Naive thymus-derived CD8-positive, alpha-beta T cell (primary cell): ENCODE measurements at regions not wholly inside any gene's neighbourhood (a gene's known extent, or its start where the extent isn't known, plus 50 kb on each side); places are given as distances from the start of the nearest gene placed in this dataset.

Source experiments
- ATAC-seq, 2 donors: fragments of 150-1000 bp; cut with Tn5 transposase in 1 of 2; sonication (Bioruptor Pico), chemical (Tn5 transposase) in 1 of 2; 1 replicate in 1 of 2; 2 replicates in 1 of 2; pipeline ENCODE4 v1.10.0; 2021; ENCODE audit warnings: mild to moderate bottlenecking in 2 of 2, moderate library complexity in 2 of 2
- POLR2A ChIA-PET: fragments of 350-600 bp; sonication (Branson Sonifier 250); formaldehyde crosslinking; loops from one replicate; lab custom pipeline; 2021; ENCODE audit warnings: antibody characterized with exemption; lab: Charles Lee
- DNase-seq, 10 donors: peaks; one replicate each; pipeline versions ENCODE4 v3.0.0 to v3.0.0-alpha.2; 2020 to 2022
- H3K27ac Mint-ChIP-seq, 10 donors: one replicate each; pipeline ENCODE4 v1.8.0; 2020 to 2022; ENCODE audit warnings: mild to moderate bottlenecking in 10 of 10, mixed read lengths in 10 of 10, moderate library complexity in 4 of 10, inconsistent platforms in 1 of 10
- H3K27me3 Mint-ChIP-seq, 5 donors: one replicate each; pipeline ENCODE4 v1.8.0; 2021 to 2022; ENCODE audit warnings: mixed read lengths in 5 of 5
- H3K36me3 Mint-ChIP-seq, 3 donors: one replicate each; pipeline ENCODE4 v1.8.0; 2020 to 2022; ENCODE audit warnings: mixed read lengths in 3 of 3, mild to moderate bottlenecking in 2 of 3, inconsistent platforms in 1 of 3
- H3K4me1 Mint-ChIP-seq, 4 donors: one replicate each; pipeline ENCODE4 v1.8.0; 2021 to 2022; ENCODE audit warnings: mixed read lengths in 4 of 4
- H3K4me3 Mint-ChIP-seq, 10 donors: one replicate each; pipeline ENCODE4 v1.8.0; 2020 to 2022; ENCODE audit warnings: mild to moderate bottlenecking in 10 of 10, mixed read lengths in 10 of 10, moderate library complexity in 6 of 10, inconsistent platforms in 1 of 10
- H3K9me3 Mint-ChIP-seq, 9 donors: one replicate each; pipeline ENCODE4 v1.8.0; 2020 to 2022; ENCODE audit warnings: mixed read lengths in 9 of 9, mild to moderate bottlenecking in 3 of 9, inconsistent platforms in 1 of 9, moderate library complexity in 1 of 9

DNA sequence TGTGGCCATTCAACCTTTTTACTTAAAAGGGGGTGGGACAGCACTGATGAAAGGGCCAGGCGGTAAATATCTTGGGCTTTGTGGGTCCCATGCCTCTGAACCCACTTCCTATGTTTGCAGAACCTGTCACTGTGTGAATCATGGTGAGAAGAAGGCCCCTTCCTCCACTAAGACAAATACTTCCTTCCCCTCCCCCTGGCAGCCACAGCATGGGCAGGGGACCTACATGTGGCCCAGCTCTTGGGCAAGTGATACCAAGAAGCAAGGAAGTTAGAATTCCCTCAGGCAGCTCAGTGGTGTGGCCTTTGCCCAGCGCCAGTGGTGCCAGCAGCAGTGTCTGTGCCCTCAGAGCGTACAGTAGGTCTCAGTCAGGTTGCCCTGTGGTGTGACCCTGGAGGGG lies 168.6 kb downstream of the TRIM33 start:
- ATAC-seq: no peak
- H3K27ac Mint-ChIP-seq: peak overlapping the region; percentile 1 to 98 (median 84)

DNA sequence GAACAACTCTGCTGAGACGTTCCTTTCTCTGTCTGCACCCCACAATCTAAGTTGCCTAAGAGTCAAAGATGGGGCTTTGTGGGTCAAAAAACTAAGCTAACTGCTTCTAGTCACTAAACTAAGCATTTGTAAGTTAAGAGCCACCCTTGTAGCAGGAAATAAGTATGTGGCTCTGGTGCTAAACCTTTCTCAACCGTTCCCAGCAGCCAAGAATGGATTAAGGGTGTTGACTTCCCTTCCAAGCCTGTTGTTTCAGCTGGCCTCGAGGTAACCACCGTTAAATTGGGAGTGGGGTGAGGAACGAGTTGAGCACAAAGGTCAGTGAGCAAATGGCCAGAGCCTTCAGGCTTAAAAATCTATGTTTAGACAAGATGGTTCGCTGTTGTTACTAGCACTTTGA lies 169.1 kb downstream of the TRIM33 start:
- DNase-seq (no peak), ATAC-seq (no peak)
- Mint-ChIP-seq H3K4me3 (peak overlapping the region in 8 of 10 donors; percentile 39 to 85 (median 76)), H3K27ac (peak overlapping the region in 9 of 10 donors; percentile 58 to 98 (median 96)), H3K36me3 (no peaks in the 10 kb centered on the region), H3K27me3 (no peaks in the 10 kb centered on the region), H3K4me1 (peaks cover 28 to 71% (median 65%) of the 10 kb centered on the region in 4 donors), H3K9me3 (peaks cover 0 to 9% (median 0%) of the 10 kb centered on the region in 9 donors)
- POLR2A ChIA-PET: interaction anchor here (0.6 to 1.5 kb wide), 3 partner anchors 170 to 410 kb away, joined by 3 to 9 read pairs (median 6); partner anchors contain the start of gene TRIM33

More for the DNA sequence above, 168.6 kb downstream of the TRIM33 start:
- peak in 5 of 10 donors; percentile 23 to 68 (median 48) for DNase-seq
- no peaks in the 10 kb centered on the region for H3K36me3 Mint-ChIP-seq
- H3K27me3 Mint-ChIP-seq: no peaks in the 10 kb centered on the region
- peaks cover 29 to 75% (median 69%) of the 10 kb centered on the region in 4 donors for H3K4me1 Mint-ChIP-seq
- POLR2A ChIA-PET: interaction anchor here (0.6 to 1.5 kb wide), 2 partner anchors 169 to 410 kb away, joined by 6 to 9 read pairs; partner anchors contain the start of gene TRIM33
- peaks cover 0 to 9% (median 0%) of the 10 kb centered on the region in 9 donors for H3K9me3 Mint-ChIP-seq
- peak overlapping the region; percentile 3 to 85 (median 62) for H3K4me3 Mint-ChIP-seq

DNA sequence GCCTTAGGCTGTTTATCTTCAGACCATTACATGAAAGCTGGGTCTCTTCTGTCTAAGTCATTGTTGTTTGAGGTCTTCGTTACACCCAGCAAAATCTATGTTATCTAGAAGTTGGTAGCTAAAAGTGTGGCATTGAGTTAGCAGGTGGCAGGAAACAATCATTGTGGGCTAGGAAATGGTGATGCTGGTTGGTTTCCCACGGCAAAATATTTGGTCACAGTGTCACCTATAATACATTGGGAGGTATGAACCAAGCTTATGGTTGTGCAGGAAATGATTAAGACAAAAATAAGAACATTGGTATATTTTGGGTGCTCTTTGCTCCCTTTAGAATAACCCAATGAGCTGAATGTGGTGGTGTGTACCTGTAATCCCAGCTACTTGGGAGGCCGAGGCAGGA lies 169.7 kb downstream of the TRIM33 start:
- DNase-seq (peak in 8 of 10 donors; percentile 18 to 87 (median 66)), ATAC-seq (peak; percentile 84 to 91)
- Mint-ChIP-seq H3K36me3 (no peaks in the 10 kb centered on the region), H3K9me3 (peaks cover 0 to 9% (median 0%) of the 10 kb centered on the region in 9 donors), H3K4me3 (peak overlapping the region; percentile 30 to 85 (median 66)), H3K4me1 (peaks cover 25 to 66% (median 60%) of the 10 kb centered on the region in 4 donors), H3K27ac (peak overlapping the region; percentile 73 to 98 (median 96)), H3K27me3 (no peaks in the 10 kb centered on the region)
- POLR2A ChIA-PET: interaction anchor here (1.0 to 1.5 kb wide), 2 partner anchors 170 to 408 kb away, joined by 3 to 9 read pairs; partner anchors contain the start of gene TRIM33

DNA sequence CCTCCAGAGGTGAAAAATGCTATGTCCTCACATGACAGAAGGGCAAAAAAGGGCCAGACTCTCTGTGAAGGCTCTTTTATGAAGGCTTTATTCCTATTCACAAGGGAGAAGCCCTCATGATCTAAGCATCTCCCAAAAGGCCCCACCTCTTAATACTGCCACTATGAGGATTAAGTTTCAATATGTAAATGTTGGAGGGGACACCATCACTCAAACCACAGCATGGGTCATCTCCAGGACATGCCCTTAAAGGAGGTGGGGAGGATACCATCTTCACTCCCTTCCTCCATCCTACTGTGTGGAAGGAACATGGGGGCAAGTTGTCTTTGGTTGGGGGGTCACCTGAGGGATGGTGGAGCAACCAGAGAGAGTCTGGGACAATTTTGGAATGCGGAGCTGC lies 170.1 kb downstream of the TRIM33 start:
- no peaks in the 10 kb centered on the region for H3K27me3 Mint-ChIP-seq
- ATAC-seq: no peak
- peaks cover 0 to 9% (median 0%) of the 10 kb centered on the region in 9 donors for H3K9me3 Mint-ChIP-seq
- H3K4me3 Mint-ChIP-seq: peak overlapping the region in 9 of 10 donors; percentile 30 to 85 (median 72)
- H3K27ac Mint-ChIP-seq: peak overlapping the region; percentile 73 to 98 (median 96)
- DNase-seq: no peak
- H3K36me3 Mint-ChIP-seq: no peaks in the 10 kb centered on the region
- POLR2A ChIA-PET: interaction anchor here (0.5 to 1.5 kb wide), 3 partner anchors 171 to 408 kb away, joined by 3 to 9 read pairs (median 5); partner anchors contain the start of gene TRIM33
- peaks cover 24 to 67% (median 57%) of the 10 kb centered on the region in 4 donors for H3K4me1 Mint-ChIP-seq

DNA sequence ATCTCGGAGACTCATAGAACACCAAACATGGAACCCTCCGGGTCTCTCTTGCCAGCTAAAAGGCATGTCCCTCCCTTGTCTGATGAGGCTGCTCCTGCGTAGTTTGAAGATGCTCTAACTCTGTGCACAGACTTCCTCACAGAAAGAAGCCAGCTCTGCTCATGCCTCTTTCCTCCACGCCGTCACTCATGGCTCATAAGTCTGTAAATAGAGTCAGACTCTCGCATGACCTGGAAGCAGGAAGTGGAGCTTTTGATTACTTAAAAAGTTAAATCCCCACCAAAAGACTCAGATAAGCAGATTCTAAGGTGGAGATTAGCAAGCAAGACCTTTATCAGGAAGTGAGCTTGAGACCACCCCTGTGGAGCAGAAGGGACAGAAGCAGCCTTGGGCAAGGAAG lies 171.6 kb downstream of the TRIM33 start:
- POLR2A ChIA-PET: interaction anchor here (0.9 kb wide), 1 partner anchor 9 kb away, joined by 3 read pairs; no protein-coding TSS in a partner anchor
- H3K36me3 Mint-ChIP-seq: no peaks in the 10 kb centered on the region
- no peaks in the 10 kb centered on the region for H3K27me3 Mint-ChIP-seq
- H3K4me3 Mint-ChIP-seq: peak overlapping the region in 3 of 10 donors; percentile 24 to 35 (median 30)
- ATAC-seq (peak in 1 of 2 donors; percentile 22), DNase-seq (peak in 2 of 10 donors; percentile 33 to 44)
- H3K9me3 Mint-ChIP-seq: peaks cover 0 to 9% (median 0%) of the 10 kb centered on the region in 9 donors
- H3K4me1 Mint-ChIP-seq: peaks cover 31 to 71% (median 63%) of the 10 kb centered on the region in 4 donors
- peak overlapping the region; percentile 27 to 96 (median 88) for H3K27ac Mint-ChIP-seq

DNA sequence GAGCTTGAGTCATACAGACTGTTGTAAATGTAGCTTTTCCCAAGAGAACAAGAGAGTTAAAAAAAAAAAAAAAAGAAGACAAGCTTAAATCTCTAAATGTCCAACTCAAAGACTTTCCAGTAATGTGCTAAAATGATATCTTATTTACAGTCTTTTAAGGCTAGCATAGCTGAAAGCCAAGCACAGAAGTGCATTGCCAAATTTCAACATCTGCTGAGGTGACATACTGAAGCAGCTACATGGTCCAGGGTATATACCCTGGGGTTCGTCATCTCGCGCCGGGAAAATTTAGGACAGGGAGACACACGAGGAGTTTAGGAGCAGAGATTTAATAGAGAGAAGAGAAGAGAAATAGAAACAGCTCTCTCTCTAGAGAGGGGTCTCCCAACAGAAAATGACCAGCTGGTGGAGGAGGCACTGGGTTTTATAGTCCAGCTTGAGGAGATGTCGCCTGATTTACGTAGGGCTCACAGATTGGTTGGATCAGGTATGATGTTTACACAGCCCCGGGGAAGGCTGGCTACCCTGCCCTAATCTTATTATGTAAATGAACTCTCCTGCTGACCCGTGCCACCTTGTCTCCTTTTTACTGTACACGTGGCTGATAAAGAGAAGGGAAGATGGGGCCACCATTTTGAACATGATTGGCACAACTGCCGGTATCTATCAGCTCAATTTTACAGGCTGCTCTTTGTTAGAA lies 172.7 kb downstream of the TRIM33 start:
- Mint-ChIP-seq H3K4me1 (peaks cover 36 to 77% (median 72%) of the 10 kb centered on the region in 4 donors), H3K27ac (peak overlapping the region in 7 of 10 donors; percentile 27 to 93 (median 44)), H3K9me3 (peaks cover 0 to 9% (median 0%) of the 10 kb centered on the region in 9 donors), H3K27me3 (no peaks in the 10 kb centered on the region), H3K4me3 (no peak overlapping the region), H3K36me3 (no peaks in the 10 kb centered on the region)
- no peak for ATAC-seq
- no peak for DNase-seq
- POLR2A ChIA-PET: interaction anchor here (1.9 kb wide), 1 partner anchor 9 kb away, joined by 6 read pairs; no protein-coding TSS in a partner anchor

DNA sequence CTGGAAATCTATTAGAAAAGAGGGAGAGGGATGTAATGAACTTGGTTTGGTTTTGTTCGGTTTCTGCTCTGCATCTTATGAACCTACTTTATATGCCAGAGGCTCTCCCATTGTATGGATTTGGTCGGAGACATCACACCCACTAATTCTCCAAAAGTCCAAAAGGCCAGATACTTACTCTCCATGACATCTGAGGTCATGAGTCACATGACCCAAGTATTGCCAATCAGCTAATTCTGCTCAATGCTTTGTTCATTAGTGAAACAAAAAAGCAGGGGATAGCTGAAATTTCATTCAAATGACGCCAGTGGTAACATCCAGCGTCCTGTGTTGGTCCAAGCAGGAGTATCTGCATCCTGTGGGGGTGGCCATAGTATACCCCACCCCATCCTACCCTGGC lies 173.6 kb downstream of the TRIM33 start:
- H3K27me3 Mint-ChIP-seq: no peaks in the 10 kb centered on the region
- POLR2A ChIA-PET: interaction anchor here (1.9 kb wide), 1 partner anchor 8 kb away, joined by 6 read pairs; no protein-coding TSS in a partner anchor
- no peaks in the 10 kb centered on the region for H3K36me3 Mint-ChIP-seq
- ATAC-seq (no peak), DNase-seq (no peak)
- H3K4me3 Mint-ChIP-seq: no peak overlapping the region
- peak overlapping the region in 2 of 10 donors; percentile 21 to 63 for H3K27ac Mint-ChIP-seq
- H3K9me3 Mint-ChIP-seq: peaks cover 0 to 9% (median 0%) of the 10 kb centered on the region in 9 donors
- peaks cover 34 to 79% (median 70%) of the 10 kb centered on the region in 4 donors for H3K4me1 Mint-ChIP-seq

DNA sequence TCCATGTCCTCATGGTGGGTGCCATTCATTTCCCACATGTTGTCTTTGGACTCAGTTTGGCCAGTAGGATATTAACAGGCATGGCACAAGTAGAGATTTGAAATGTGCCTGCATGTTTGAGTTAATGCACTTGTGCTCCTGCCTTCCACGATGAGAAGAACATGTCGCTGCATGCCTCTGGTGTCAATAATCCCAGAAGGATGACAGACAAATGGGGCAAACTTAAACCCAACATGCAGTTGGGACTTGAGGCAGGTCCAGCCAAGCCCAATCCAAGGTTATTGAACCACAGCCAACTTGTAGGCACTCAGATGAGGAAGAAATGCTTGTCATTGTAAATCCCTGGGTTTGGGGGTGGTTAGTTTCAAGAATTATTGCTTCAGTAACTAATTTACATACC lies 174.6 kb downstream of the TRIM33 start:
- Mint-ChIP-seq H3K27me3 (no peaks in the 10 kb centered on the region), H3K27ac (peak overlapping the region in 1 of 10 donors; percentile 32), H3K4me3 (no peak overlapping the region), H3K36me3 (no peaks in the 10 kb centered on the region), H3K9me3 (peaks cover 0 to 5% (median 0%) of the 10 kb centered on the region in 9 donors), H3K4me1 (peaks cover 36 to 78% (median 70%) of the 10 kb centered on the region in 4 donors)
- ATAC-seq (no peak), DNase-seq (no peak)
- POLR2A ChIA-PET: no interaction called here

DNA sequence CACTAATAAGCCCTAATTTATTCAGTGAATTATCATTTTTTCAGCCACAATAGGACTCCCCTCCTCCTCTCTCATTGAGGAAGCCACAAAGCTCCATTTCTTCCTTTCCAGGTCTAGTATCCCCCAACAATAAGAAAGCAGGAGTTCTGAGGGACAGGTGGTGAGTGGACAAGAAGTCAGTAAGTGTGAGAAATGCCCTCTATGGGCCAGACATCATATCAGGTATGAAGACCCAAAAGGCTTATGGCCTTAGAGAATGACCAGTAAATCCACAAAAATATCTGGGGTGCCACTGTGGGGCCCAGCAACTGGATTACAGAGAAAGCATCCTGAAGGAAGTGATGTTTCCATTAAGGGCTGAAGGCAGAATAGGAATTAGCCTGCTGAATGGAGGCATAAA lies 175.7 kb downstream of the TRIM33 start:
- DNase-seq (no peak), ATAC-seq (no peak)
- Mint-ChIP-seq H3K27ac (peak overlapping the region in 5 of 10 donors; percentile 3 to 67 (median 17)), H3K4me1 (peaks cover 35 to 78% (median 70%) of the 10 kb centered on the region in 4 donors), H3K27me3 (no peaks in the 10 kb centered on the region), H3K36me3 (no peaks in the 10 kb centered on the region), H3K9me3 (peaks cover 0 to 1% (median 0%) of the 10 kb centered on the region in 9 donors), H3K4me3 (peak overlapping the region in 4 of 10 donors; percentile 8 to 76 (median 34))
- POLR2A ChIA-PET: no interaction called here

DNA sequence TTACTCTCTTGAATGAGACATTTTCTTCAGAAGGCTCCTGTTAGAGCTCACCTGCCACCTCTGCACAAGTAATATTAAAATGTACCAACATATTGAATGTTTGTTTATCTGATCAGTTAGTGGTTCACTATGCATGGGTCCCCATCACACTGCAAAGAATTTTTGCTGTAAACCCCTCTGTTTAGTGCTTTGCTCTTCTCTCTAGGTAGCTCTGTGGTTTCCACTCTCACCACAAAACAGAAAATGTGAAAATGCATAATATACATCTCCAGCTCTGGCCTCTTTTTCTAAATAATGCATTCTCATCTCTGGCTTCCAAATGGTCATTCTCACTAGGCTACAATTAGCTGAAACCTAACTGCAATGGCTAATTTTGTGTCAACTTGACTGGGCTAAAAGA lies 176.7 kb downstream of the TRIM33 start:
- peak overlapping the region in 7 of 10 donors; percentile 6 to 74 (median 65) for H3K27ac Mint-ChIP-seq
- no peaks in the 10 kb centered on the region for H3K36me3 Mint-ChIP-seq
- H3K9me3 Mint-ChIP-seq: no peaks in the 10 kb centered on the region
- DNase-seq (peak in 3 of 10 donors; percentile 26 to 40 (median 31)), ATAC-seq (peak; percentile 54 to 67)
- H3K27me3 Mint-ChIP-seq: no peaks in the 10 kb centered on the region
- H3K4me1 Mint-ChIP-seq: peaks cover 37 to 78% (median 68%) of the 10 kb centered on the region in 4 donors
- H3K4me3 Mint-ChIP-seq: peak overlapping the region in 9 of 10 donors; percentile 17 to 77 (median 56)
- POLR2A ChIA-PET: no interaction called here

DNA sequence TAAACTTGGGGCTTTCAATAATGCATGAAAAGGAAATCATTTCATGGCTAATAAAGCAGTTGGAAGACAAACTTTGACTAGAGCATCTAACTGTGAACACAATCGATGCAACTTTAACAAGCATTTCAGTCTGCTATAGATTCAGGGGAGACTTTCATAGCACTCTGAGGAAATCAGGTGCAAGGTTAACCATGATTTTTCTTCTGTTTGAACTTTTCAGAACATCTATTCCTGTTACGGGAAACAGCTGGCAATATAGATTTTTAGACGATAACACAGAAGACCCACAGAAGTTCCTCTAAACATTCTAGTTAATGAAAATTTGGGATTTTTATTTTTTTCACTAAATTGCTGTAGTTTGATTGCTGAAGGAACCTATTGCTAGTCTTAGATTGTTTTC lies 177.3 kb downstream of the TRIM33 start:
- Mint-ChIP-seq H3K27me3 (peaks cover 0 to 4% (median 0%) of the 10 kb centered on the region in 5 donors), H3K9me3 (no peaks in the 10 kb centered on the region), H3K4me1 (peaks cover 42 to 76% (median 68%) of the 10 kb centered on the region in 4 donors), H3K36me3 (no peaks in the 10 kb centered on the region), H3K4me3 (peak overlapping the region in 8 of 10 donors; percentile 16 to 76 (median 50)), H3K27ac (peak overlapping the region in 9 of 10 donors; percentile 41 to 84 (median 72))
- POLR2A ChIA-PET: interaction anchor here (1.2 kb wide), 1 partner anchor 14 kb away, joined by 3 read pairs; no protein-coding TSS in a partner anchor
- DNase-seq (no peak), ATAC-seq (peak in 1 of 2 donors; percentile 53)

DNA sequence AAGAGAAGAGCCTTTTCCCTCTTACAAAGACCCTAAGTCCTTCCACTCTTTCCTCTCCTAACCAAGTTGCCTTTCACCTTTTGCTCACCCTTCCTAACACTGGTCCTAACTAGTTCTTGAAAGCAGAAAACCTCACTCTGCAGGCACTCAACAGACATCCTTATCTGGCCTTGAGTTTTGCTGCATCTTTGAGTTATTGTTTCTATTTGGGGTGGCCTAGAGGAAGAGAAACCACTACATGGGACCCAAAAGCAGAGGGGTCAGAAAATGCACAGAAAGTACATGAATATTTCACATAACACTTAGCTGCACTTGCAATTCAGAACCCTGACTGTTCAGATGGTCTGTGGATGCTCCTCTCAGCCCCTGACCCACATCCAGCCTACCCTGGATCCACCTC lies 178.3 kb upstream of the SYT6 start:
- peaks cover 42 to 67% (median 63%) of the 10 kb centered on the region in 4 donors for H3K4me1 Mint-ChIP-seq
- peak overlapping the region in 2 of 10 donors; percentile 26 to 35 for H3K4me3 Mint-ChIP-seq
- DNase-seq: no peak
- ATAC-seq: no peak
- POLR2A ChIA-PET: no interaction called here
- no peaks in the 10 kb centered on the region for H3K36me3 Mint-ChIP-seq
- peaks cover 0 to 4% (median 0%) of the 10 kb centered on the region in 5 donors for H3K27me3 Mint-ChIP-seq
- no peaks in the 10 kb centered on the region for H3K9me3 Mint-ChIP-seq
- H3K27ac Mint-ChIP-seq: peak overlapping the region in 7 of 10 donors; percentile 4 to 89 (median 71)
